ENCODE measurements at regions not wholly inside any gene's neighbourhood (a gene's known extent, or its start where the extent isn't known, plus 50 kb on each side); places are given as distances from the start of the nearest gene placed in this dataset.

- TF ChIP-seq HOXA7 (CRISPR knock-in tag; IDR thresholded peaks at IDR 0.05) (no peak), BHLHE40 (IDR thresholded peaks at IDR 0.05; ENCODE audit: low read depth, low read length) (no peak), ESRRA (IDR thresholded peaks at IDR 0.05; ENCODE audit: borderline replicate concordance, low read length) (no peak), TFCP2L1 (CRISPR knock-in tag; IDR thresholded peaks at IDR 0.05) (no peak)
Measured at GRCh38 chr19:28257396-28257795, 955.6 kb downstream of the UQCRFS1 start (continued).

- ATAC-seq (no peak), DNase-seq (ENCODE audit: low read depth in 1 of 2, low spot score in 1 of 2) (no peak), FAIRE-seq (no peak)
- POLR2A ChIA-PET: no interaction called here
- WGBS (ENCODE audit: missing lambda C conversion rate): 4% methylated on average over 2 of the region's 2 CpGs
- no peak overlapping the region for H3K27ac ChIP-seq
- no peaks in the 10 kb centered on the region for H3K9me3 ChIP-seq
- H3K4me3 ChIP-seq: no peak overlapping the region
- CTCF ChIA-PET: no interaction called here
- TF ChIP-seq HOXB13 (CRISPR knock-in tag; IDR thresholded peaks at IDR 0.05; ENCODE audit: low read depth) (no peak), CBX2 (IDR thresholded peaks at IDR 0.05; ENCODE audit: borderline replicate concordance, low read depth) (no peak), RFX5 (IDR thresholded peaks at IDR 0.05) (no peak), KDM1A (IDR thresholded peaks at IDR 0.05; ENCODE audit: low read depth) (no peak), CBX8 (IDR thresholded peaks at IDR 0.05) (no peak), RNF2 (IDR thresholded peaks at IDR 0.05; ENCODE audit: borderline replicate concordance, low read depth) (no peak), MAX (IDR thresholded peaks at IDR 0.05) (no peak), CTCF (IDR thresholded peaks at IDR 0.05) (no peak), FOXS1 (CRISPR knock-in tag; IDR thresholded peaks at IDR 0.05) (no peak), CHD4 (IDR thresholded peaks at IDR 0.05; ENCODE audit: borderline replicate concordance) (no peak), NFE2L2 (conservative IDR thresholded peaks at IDR 0.05; ENCODE audit: low read length) (no peak)
- H3K4me1 ChIP-seq: no peaks in the 10 kb centered on the region
- H3K4me2 ChIP-seq: no peak overlapping the region
Measured at GRCh38 chr19:28247243-28247642, 965.7 kb downstream of the UQCRFS1 start.

- ATAC-seq (no peak), DNase-seq (ENCODE audit: low read depth in 1 of 2, low spot score in 1 of 2) (no peak), FAIRE-seq (no peak)
- Histone ChIP-seq H3K4me1 (no peaks in the 10 kb centered on the region), H3K27ac (no peak overlapping the region), H3K9me3 (0 out of 3 replicates have a peak, but pooled peaks cover 3% of the 10 kb centered on the region), H3K4me3 (no peak overlapping the region), H3K4me2 (no peak overlapping the region)
- ChIA-PET POLR2A (no interaction called here), CTCF (interaction anchor here (1.0 kb wide), 1 partner anchor 15 kb away, joined by 3 read pairs; no protein-coding TSS in a partner anchor)
- WGBS (ENCODE audit: missing lambda C conversion rate): under 1% methylated on average over 3 of the region's 3 CpGs
- TF ChIP-seq HEYL (CRISPR knock-in tag; IDR thresholded peaks at IDR 0.05): no peak
- TF ChIP-seq EP300 (IDR thresholded peaks at IDR 0.05): no peak
- no peak for TF ChIP-seq MAZ (IDR thresholded peaks at IDR 0.05; ENCODE audit: borderline replicate concordance, low read depth, low read length)
- TF ChIP-seq KDM1A (IDR thresholded peaks at IDR 0.05; ENCODE audit: low read depth): no peak
- no peak for TF ChIP-seq ESRRA (IDR thresholded peaks at IDR 0.05; ENCODE audit: borderline replicate concordance, low read length)
- no peak for TF ChIP-seq HOXA7 (CRISPR knock-in tag; IDR thresholded peaks at IDR 0.05)
- TF ChIP-seq CBX8 (IDR thresholded peaks at IDR 0.05): no peak
- TF ChIP-seq NPAS2 (CRISPR knock-in tag; IDR thresholded peaks at IDR 0.05; ENCODE audit: borderline replicate concordance): no peak
- TF ChIP-seq FOXS1 (CRISPR knock-in tag; IDR thresholded peaks at IDR 0.05): no peak
- no peak for TF ChIP-seq USF2 (IDR thresholded peaks at IDR 0.05)
- TF ChIP-seq HMGXB4 (CRISPR knock-in tag; IDR thresholded peaks at IDR 0.05; ENCODE audit: borderline replicate concordance): no peak
- TF ChIP-seq MAFK (IDR thresholded peaks at IDR 0.05; ENCODE audit: partially characterized antibody): no peak
- TF ChIP-seq NR3C1 (IDR thresholded peaks at IDR 0.05): no peak
- TF ChIP-seq BHLHE40 (IDR thresholded peaks at IDR 0.05; ENCODE audit: low read depth, low read length): no peak
- no peak for TF ChIP-seq CEBPB (IDR thresholded peaks at IDR 0.05)
- no peak for TF ChIP-seq ZC3H11A (IDR thresholded peaks at IDR 0.05)
- TF ChIP-seq HOXB5 (CRISPR knock-in tag; IDR thresholded peaks at IDR 0.05): no peak
Measured at GRCh38 chr19:28245937-28246336, 967.0 kb downstream of the UQCRFS1 start.

Measured in A549 (cell line).